ENCODE measurements at regions not wholly inside any gene's neighbourhood (a gene's known extent, or its start where the extent isn't known, plus 50 kb on each side); places are given as distances from the start of the nearest gene placed in this dataset.
A peak's percentile ranks its signal among the peaks of the same experiment; 100 is the strongest.

GRCh38 chr20:59453759-59454560 is 150.4 kb upstream of the PHACTR3 start:
- H3K4me3 ChIP-seq = no peak overlapping the region
- TF ChIP-seq CTCF (IDR thresholded peaks at IDR 0.05) = no peak
- peaks cover 12% of the 10 kb centered on the region for H3K27me3 ChIP-seq (ENCODE audit: low read depth)
- intact Hi-C loops (cut with DNase I) = no loop called here
- no peak for DNase-seq
- H3K27ac ChIP-seq = no peak overlapping the region
- ATAC-seq = no peak
- no peaks in the 10 kb centered on the region for H3K36me3 ChIP-seq
- no peaks in the 10 kb centered on the region for H3K9me3 ChIP-seq
- no peaks in the 10 kb centered on the region for H3K4me1 ChIP-seq

- Histone ChIP-seq H3K9me3 (no peaks in the 10 kb centered on the region), H3K4me1 (no peaks in the 10 kb centered on the region), H3K27ac (no peak overlapping the region), H3K36me3 (no peaks in the 10 kb centered on the region), H3K27me3 (ENCODE audit: low read depth) (peaks cover 3% of the 10 kb centered on the region), H3K4me3 (no peak overlapping the region)
- intact Hi-C loops (cut with DNase I) = no loop called here
- ATAC-seq (peak in 1 of 2 donors; percentile 32), DNase-seq (no peak)
- peak; percentile 52 for TF ChIP-seq CTCF (IDR thresholded peaks at IDR 0.05)
These were observed 148.7 kb upstream of the PHACTR3 start for GRCh38 chr20:59455402-59456341.

GRCh38 chr20:59456342-59457279 is 147.7 kb upstream of the PHACTR3 start:
- intact Hi-C loops (cut with DNase I) = no loop called here
- TF ChIP-seq CTCF (IDR thresholded peaks at IDR 0.05) = no peak
- Histone ChIP-seq H3K27me3 (ENCODE audit: low read depth) (peaks cover 3% of the 10 kb centered on the region), H3K27ac (no peak overlapping the region), H3K4me3 (no peak overlapping the region), H3K9me3 (no peaks in the 10 kb centered on the region), H3K4me1 (no peaks in the 10 kb centered on the region), H3K36me3 (no peaks in the 10 kb centered on the region)
- ATAC-seq = no peak
- no peak for DNase-seq

- intact Hi-C loops (cut with DNase I) = no loop called here
- TF ChIP-seq CTCF (IDR thresholded peaks at IDR 0.05) = no peak
These were observed 145.7 kb upstream of the PHACTR3 start for GRCh38 chr20:59458645-59459044.

GRCh38 chr20:59459586-59459985 is 144.8 kb upstream of the PHACTR3 start:
- no peak overlapping the region for H3K27ac ChIP-seq
- H3K27me3 ChIP-seq (ENCODE audit: low read depth) = peaks cover 3% of the 10 kb centered on the region
- ATAC-seq = no peak
- intact Hi-C loops (cut with DNase I) = no loop called here
- no peaks in the 10 kb centered on the region for H3K9me3 ChIP-seq
- no peaks in the 10 kb centered on the region for H3K36me3 ChIP-seq
- DNase-seq = no peak
- no peak for TF ChIP-seq CTCF (IDR thresholded peaks at IDR 0.05)
- no peak overlapping the region for H3K4me3 ChIP-seq
- H3K4me1 ChIP-seq = no peaks in the 10 kb centered on the region

More at GRCh38 chr20:59458645-59459044, 145.7 kb upstream of the PHACTR3 start:
- Histone ChIP-seq H3K27me3 (ENCODE audit: low read depth) (peaks cover 3% of the 10 kb centered on the region), H3K4me1 (no peaks in the 10 kb centered on the region), H3K4me3 (no peak overlapping the region), H3K36me3 (no peaks in the 10 kb centered on the region), H3K27ac (no peak overlapping the region), H3K9me3 (no peaks in the 10 kb centered on the region)
- DNase-seq (no peak), ATAC-seq (no peak)

Data from lower lobe of right lung (tissue), 2 donors.